Activated effector memory CD4-positive, alpha-beta T cell treated with anti-CD3 and anti-CD28 coated beads, Interleukin-2, amount 50 U/mL, for 16 hours (primary cell): ENCODE measurements at regions not wholly inside any gene's neighbourhood (a gene's known extent, or its start where the extent isn't known, plus 50 kb on each side); places are given as distances from the start of the nearest gene placed in this dataset.
"Not testable (repeated sequence)": the region's sequence is repeated elsewhere in the genome, so short reads cannot be mapped to it uniquely, and the experiment has no call there.

Source experiments
- DNase-seq: peaks from one replicate; pipeline ENCODE4 v3.0.0-alpha.2; 2020

GRCh38 chr5:2063380-2063779 lies 180.7 kb upstream of the IRX4 start:
- not testable (repeated sequence) for DNase-seq

GRCh38 chr5:2052687-2053086 lies 170.0 kb upstream of the IRX4 start:
- no peak for DNase-seq

- DNase-seq = no peak
Measured at GRCh38 chr5:2049876-2050275, 167.2 kb upstream of the IRX4 start.

- no peak for DNase-seq
Measured at GRCh38 chr5:2048664-2049063, 165.9 kb upstream of the IRX4 start.

GRCh38 chr5:2047341-2047927 lies 164.7 kb upstream of the IRX4 start:
- DNase-seq = no peak

GRCh38 chr5:2044041-2044440 lies 161.3 kb upstream of the IRX4 start:
- DNase-seq = no peak

GRCh38 chr5:2039180-2039531 lies 156.4 kb upstream of the IRX4 start:
- DNase-seq = no peak

GRCh38 chr5:2038321-2039179 lies 155.8 kb upstream of the IRX4 start:
- DNase-seq = peak; percentile 87

GRCh38 chr5:2036885-2037284 lies 154.2 kb upstream of the IRX4 start:
- DNase-seq = no peak

GRCh38 chr5:2032432-2032831 lies 149.7 kb upstream of the IRX4 start:
- DNase-seq = no peak

- DNase-seq = no peak
Measured at GRCh38 chr5:2031581-2031980, 148.9 kb upstream of the IRX4 start.

- DNase-seq = no peak
Measured at GRCh38 chr5:2030131-2030530, 147.4 kb upstream of the IRX4 start.

- no peak for DNase-seq
Measured at GRCh38 chr5:2029206-2029605, 146.5 kb upstream of the IRX4 start.

- no peak for DNase-seq
Measured at GRCh38 chr5:2027790-2028189, 145.1 kb upstream of the IRX4 start.

- DNase-seq = no peak
Measured at GRCh38 chr5:2024986-2025721, 142.4 kb upstream of the IRX4 start.

GRCh38 chr5:2023196-2023595 lies 140.5 kb upstream of the IRX4 start:
- no peak for DNase-seq

- no peak for DNase-seq
Measured at GRCh38 chr5:2022436-2022835, 139.7 kb upstream of the IRX4 start.

- DNase-seq = no peak
Measured at GRCh38 chr5:2021484-2022176, 138.9 kb upstream of the IRX4 start.

- DNase-seq = no peak
Measured at GRCh38 chr5:2020730-2021129, 138.0 kb upstream of the IRX4 start.

GRCh38 chr5:2019716-2020115 lies 137.0 kb upstream of the IRX4 start:
- no peak for DNase-seq

GRCh38 chr5:2018390-2018724 lies 135.6 kb upstream of the IRX4 start:
- no peak for DNase-seq

- no peak for DNase-seq
Measured at GRCh38 chr5:2017540-2018389, 135.0 kb upstream of the IRX4 start.

- no peak for DNase-seq
Measured at GRCh38 chr5:2015961-2016360, 133.2 kb upstream of the IRX4 start.
